ENCODE measurements at regions not wholly inside any gene's neighbourhood (a gene's known extent, or its start where the extent isn't known, plus 50 kb on each side); places are given as distances from the start of the nearest gene placed in this dataset.

GRCh38 chr17:79285973-79286372 is 211.3 kb downstream of the ENGASE start:
- H2AFZ ChIP-seq (ENCODE audit: low read length), result no peak overlapping the region
- 2% methylated on average over 5 of the region's 5 CpGs for WGBS (ENCODE audit: low lambda C conversion rate)
- no peak overlapping the region for H3K27ac ChIP-seq (ENCODE audit: extremely low read length, insufficient read depth, low read length)
- peaks cover 5 to 77% of the 10 kb centered on the region in 2 experiments; a peak in 4 of 5 replicates for H3K27me3 ChIP-seq (ENCODE audit: control insufficient read depth in 1 of 2, insufficient read depth in 2 of 2, low read length in 2 of 2)
- H3K4me1 ChIP-seq (ENCODE audit: insufficient read depth, low read length), result peaks cover 10% of the 10 kb centered on the region
- in situ Hi-C loops (cut with HindIII; ENCODE audit: extremely low pct_ligation_motif_present, low pct_unique_long_range_greater_than_20kb) (no loop called here), intact Hi-C loops (cut with micrococcal nuclease; ENCODE audit: unreplicated experiment) (no loop called here)
- BruUV-seq (replicated peaks), result no TSS peak
- ChIA-PET CTCF (ENCODE audit: low intra/inter-chr PET ratio, low total read pairs) (no interaction called here), POLR2A (no interaction called here)
- FAIRE-seq, result no peak
- no peak overlapping the region for H3K4me3 ChIP-seq (replicated peaks in 1 of 3; ENCODE audit: insufficient read depth in 1 of 3, low read depth in 2 of 3, low read length in 3 of 3)
- ATAC-seq, result no peak
- no peak overlapping the region for H3K9ac ChIP-seq (ENCODE audit: insufficient read depth, low read depth, low read length)
- H3K36me3 ChIP-seq (replicated peaks in 1 of 2; ENCODE audit: control insufficient read depth in 1 of 2, insufficient read depth in 2 of 2, low read length in 2 of 2), result no peaks in the 10 kb centered on the region
- H3K9me3 ChIP-seq (ENCODE audit: low read length), result no peaks in the 10 kb centered on the region
- no peak overlapping the region for H3K4me2 ChIP-seq (ENCODE audit: low read depth, low read length)
- no peaks in the 10 kb centered on the region for H3K79me2 ChIP-seq (ENCODE audit: insufficient read depth, low read length)
- peaks cover 8% of the 10 kb centered on the region; the same call in 1 of the 2 replicates for H4K20me1 ChIP-seq (ENCODE audit: insufficient read depth, low read length)
- no peak for DNase-seq (ENCODE audit: low spot score)
- no peak for TF ChIP-seq GATA4 (IDR thresholded peaks at IDR 0.05; ENCODE audit: borderline replicate concordance, low read depth)
- peak; percentile 74 for TF ChIP-seq ATF7 (IDR thresholded peaks at IDR 0.05)
- no peak for TF ChIP-seq ATF7 (CRISPR knock-in tag; IDR thresholded peaks at IDR 0.05)
- peak; percentile 93 for TF ChIP-seq CREB1 (IDR thresholded peaks at IDR 0.05)
- TF ChIP-seq CREB1 (CRISPR knock-in tag; IDR thresholded peaks at IDR 0.05), result no peak
- no peak for TF ChIP-seq ZNF83 (CRISPR knock-in tag; IDR thresholded peaks at IDR 0.05; ENCODE audit: borderline replicate concordance)
- TF ChIP-seq ZBTB1 (CRISPR knock-in tag; IDR thresholded peaks at IDR 0.05; ENCODE audit: borderline replicate concordance), result no peak

- H3K36me3 ChIP-seq (replicated peaks in 1 of 2; ENCODE audit: control insufficient read depth in 1 of 2, insufficient read depth in 2 of 2, low read length in 2 of 2), result no peaks in the 10 kb centered on the region
- DNase-seq (ENCODE audit: low spot score) (no peak), FAIRE-seq (no peak), ATAC-seq (no peak)
- TF ChIP-seq MTA1 (CRISPR knock-in tag; IDR thresholded peaks at IDR 0.05; ENCODE audit: borderline replicate concordance) (no peak), SIN3B (IDR thresholded peaks at IDR 0.05; ENCODE audit: low read length) (no peak)
- H3K9ac ChIP-seq (ENCODE audit: insufficient read depth, low read depth, low read length), result no peak overlapping the region
- peaks cover 5% of the 10 kb centered on the region; the same call in 1 of the 2 replicates for H4K20me1 ChIP-seq (ENCODE audit: insufficient read depth, low read length)
- BruUV-seq (replicated peaks), result no TSS peak
- H3K79me2 ChIP-seq (ENCODE audit: insufficient read depth, low read length), result no peaks in the 10 kb centered on the region
- no peak overlapping the region for H3K4me3 ChIP-seq (replicated peaks in 1 of 3; ENCODE audit: insufficient read depth in 1 of 3, low read depth in 2 of 3, low read length in 3 of 3)
- H3K9me3 ChIP-seq (ENCODE audit: low read length), result no peaks in the 10 kb centered on the region
- WGBS (ENCODE audit: low lambda C conversion rate), result 11% methylated on average over 9 of the region's 10 CpGs
- intact Hi-C loops (cut with micrococcal nuclease; ENCODE audit: unreplicated experiment), result no loop called here
- no peak overlapping the region; the same call in 1 of the 2 replicates for H3K4me2 ChIP-seq (ENCODE audit: low read depth, low read length)
- POLR2A ChIA-PET, result no interaction called here
- H3K27me3 ChIP-seq (ENCODE audit: control insufficient read depth in 1 of 2, insufficient read depth in 2 of 2, low read length in 2 of 2), result peaks cover 8 to 84% of the 10 kb centered on the region in 2 experiments; a peak in 4 of 5 replicates
- CTCF ChIA-PET (ENCODE audit: low intra/inter-chr PET ratio, low total read pairs), result no interaction called here
- H2AFZ ChIP-seq (ENCODE audit: low read length), result no peak overlapping the region
- in situ Hi-C loops (cut with HindIII; ENCODE audit: extremely low pct_ligation_motif_present, low pct_unique_long_range_greater_than_20kb), result no loop called here
- H3K4me1 ChIP-seq (ENCODE audit: insufficient read depth, low read length), result peaks cover 10% of the 10 kb centered on the region
- H3K27ac ChIP-seq (ENCODE audit: extremely low read length, insufficient read depth, low read length), result no peak overlapping the region
Observed at GRCh38 chr17:79282294-79282693, 207.7 kb downstream of the ENGASE start.

All from HepG2 (cell line).